Right renal cortex interstitium (tissue), 3 donors: ENCODE measurements at regions not wholly inside any gene's neighbourhood (a gene's known extent, or its start where the extent isn't known, plus 50 kb on each side); places are given as distances from the start of the nearest gene placed in this dataset.
"Not testable (repeated sequence)": the region's sequence is repeated elsewhere in the genome, so short reads cannot be mapped to it uniquely, and the experiment has no call there.

Experiments used
- DNase-seq, 3 donors: peaks; one replicate each; pipeline ENCODE4 v3.0.0-alpha.2; 2013; ENCODE audit warnings: low read depth in 3 of 3, low spot score in 2 of 3

GRCh38 chr12:58405363-58405762 lies 464.0 kb downstream of the ATP23 start:
- DNase-seq: no peak

- DNase-seq: no peak
Measured at GRCh38 chr12:58408516-58408915, 467.1 kb downstream of the ATP23 start.

- DNase-seq: no peak
Measured at GRCh38 chr12:58412461-58413060, 471.2 kb downstream of the ATP23 start.

GRCh38 chr12:58413794-58414193 lies 472.4 kb downstream of the ATP23 start:
- DNase-seq: no peak

- no peak for DNase-seq
Measured at GRCh38 chr12:58414398-58414871, 473.1 kb downstream of the ATP23 start.

- DNase-seq: no peak
Measured at GRCh38 chr12:58415716-58416115, 474.3 kb downstream of the ATP23 start.

- no peak for DNase-seq
Measured at GRCh38 chr12:58416236-58416635, 474.9 kb downstream of the ATP23 start.

- no peak for DNase-seq
Measured at GRCh38 chr12:58419196-58419760, 477.9 kb downstream of the ATP23 start.

GRCh38 chr12:58419905-58420304 lies 478.5 kb downstream of the ATP23 start:
- DNase-seq: no peak

GRCh38 chr12:58420503-58420902 lies 479.1 kb downstream of the ATP23 start:
- DNase-seq: no peak

GRCh38 chr12:58421990-58422389 lies 480.6 kb downstream of the ATP23 start:
- no peak for DNase-seq

GRCh38 chr12:58424735-58425392 lies 483.5 kb downstream of the ATP23 start:
- DNase-seq: no peak

- DNase-seq: no peak
Measured at GRCh38 chr12:58425481-58426392, 484.4 kb downstream of the ATP23 start.

- DNase-seq: not testable (repeated sequence)
Measured at GRCh38 chr12:58426437-58426836, 485.1 kb downstream of the ATP23 start.

- DNase-seq: no peak
Measured at GRCh38 chr12:58433959-58434358, 486.3 kb downstream of the LRIG3 start.

GRCh38 chr12:58434726-58435125 lies 485.6 kb downstream of the LRIG3 start:
- DNase-seq: no peak

GRCh38 chr12:58435647-58436046 lies 484.7 kb downstream of the LRIG3 start:
- DNase-seq: no peak

- DNase-seq: no peak
Measured at GRCh38 chr12:58441483-58441882, 478.8 kb downstream of the LRIG3 start.

- no peak for DNase-seq
Measured at GRCh38 chr12:58443273-58443980, 476.9 kb downstream of the LRIG3 start.

- no peak for DNase-seq
Measured at GRCh38 chr12:58443981-58444371, 476.3 kb downstream of the LRIG3 start.
